ENCODE measurements at regions not wholly inside any gene's neighbourhood (a gene's known extent, or its start where the extent isn't known, plus 50 kb on each side); places are given as distances from the start of the nearest gene placed in this dataset.

- DNase-seq: no peak
- WGBS, 2 donors (ENCODE audit: low coverage in 1 of 2): 63 to 72% methylated on average over 4 of the region's 4 CpGs
- intact Hi-C loops (cut with DNase I; ENCODE audit: low total_unique reads) (no loop called here), in situ Hi-C loops (cut with MboI; ENCODE audit: low pct_ligation_motif_present in 1 of 4, low pct_unique_long_range_greater_than_20kb in 1 of 4, low sequenced_read_pairs in 3 of 4) (no loop called here)
- Histone ChIP-seq H3K36me3 (no peaks in the 10 kb centered on the region), H3K9me3 (no peaks in the 10 kb centered on the region), H3K4me1 (peaks cover 0 to 6% (median 0%) of the 10 kb centered on the region in 4 donors), H3K27ac (no peak overlapping the region), H3K27me3 (no peaks in the 10 kb centered on the region), H3K4me3 (no peak overlapping the region)
- TF ChIP-seq POLR2A (IDR thresholded peaks at IDR 0.05) (no peak), CTCF (IDR thresholded peaks at IDR 0.05) (no peak), POLR2AphosphoS5 (IDR thresholded peaks at IDR 0.05) (no peak), EP300 (IDR thresholded peaks at IDR 0.05; ENCODE audit: low read depth) (no peak)
These were observed 869.2 kb downstream of the BCL11A start for GRCh38 chr2:59684116-59684770.

GRCh38 chr2:59680863-59681262, 872.6 kb downstream of the BCL11A start:
- WGBS, 2 donors (ENCODE audit: low coverage in 1 of 2): 75 to 100% methylated on average over 1 of the region's 1 CpG
- no peak for TF ChIP-seq CTCF (IDR thresholded peaks at IDR 0.05)
- TF ChIP-seq POLR2A (IDR thresholded peaks at IDR 0.05): no peak
- TF ChIP-seq EP300 (IDR thresholded peaks at IDR 0.05; ENCODE audit: low read depth): no peak
- TF ChIP-seq POLR2AphosphoS5 (IDR thresholded peaks at IDR 0.05): no peak
- intact Hi-C loops (cut with DNase I; ENCODE audit: low total_unique reads): no loop called here

GRCh38 chr2:59677158-59677557, 876.3 kb downstream of the BCL11A start:
- H3K4me1 ChIP-seq: peaks cover 0 to 7% (median 1%) of the 10 kb centered on the region in 4 donors
- H3K27ac ChIP-seq: no peak overlapping the region
- no peaks in the 10 kb centered on the region for H3K27me3 ChIP-seq
- in situ Hi-C loops (cut with MboI; ENCODE audit: low pct_ligation_motif_present in 1 of 4, low pct_unique_long_range_greater_than_20kb in 1 of 4, low sequenced_read_pairs in 3 of 4): no loop called here
- no peak for DNase-seq
- no peak overlapping the region for H3K4me3 ChIP-seq
- TF ChIP-seq EP300 (IDR thresholded peaks at IDR 0.05; ENCODE audit: low read depth) (no peak), POLR2A (IDR thresholded peaks at IDR 0.05) (no peak), POLR2AphosphoS5 (IDR thresholded peaks at IDR 0.05) (no peak)
- intact Hi-C loops (cut with DNase I; ENCODE audit: low total_unique reads): no loop called here
- H3K9me3 ChIP-seq: no peaks in the 10 kb centered on the region
- WGBS, 2 donors (ENCODE audit: low coverage in 1 of 2): 80 to 91% methylated on average over 1 to 2 of the region's 2 CpGs
- H3K36me3 ChIP-seq: no peaks in the 10 kb centered on the region

More at GRCh38 chr2:59680863-59681262, 872.6 kb downstream of the BCL11A start:
- H3K4me3 ChIP-seq: no peak overlapping the region
- H3K36me3 ChIP-seq: no peaks in the 10 kb centered on the region
- no peaks in the 10 kb centered on the region for H3K9me3 ChIP-seq
- peaks cover 0 to 11% (median 1%) of the 10 kb centered on the region in 4 donors for H3K4me1 ChIP-seq
- H3K27me3 ChIP-seq: no peaks in the 10 kb centered on the region
- in situ Hi-C loops (cut with MboI; ENCODE audit: low pct_ligation_motif_present in 1 of 4, low pct_unique_long_range_greater_than_20kb in 1 of 4, low sequenced_read_pairs in 3 of 4): no loop called here
- no peak for DNase-seq
- no peak overlapping the region for H3K27ac ChIP-seq

- Histone ChIP-seq H3K36me3 (no peaks in the 10 kb centered on the region), H3K4me3 (no peak overlapping the region), H3K4me1 (peaks cover 0 to 7% (median 1%) of the 10 kb centered on the region in 4 donors), H3K9me3 (no peaks in the 10 kb centered on the region), H3K27ac (no peak overlapping the region), H3K27me3 (no peaks in the 10 kb centered on the region)
- WGBS, 2 donors (ENCODE audit: low coverage in 1 of 2): 86% methylated on average over 1 of the region's 1 CpG; no CpG with 5 or more reads in 1 of the 2 donors
- in situ Hi-C loops (cut with MboI; ENCODE audit: low pct_ligation_motif_present in 1 of 4, low pct_unique_long_range_greater_than_20kb in 1 of 4, low sequenced_read_pairs in 3 of 4): no loop called here
- intact Hi-C loops (cut with DNase I; ENCODE audit: low total_unique reads): no loop called here
- TF ChIP-seq POLR2AphosphoS5 (IDR thresholded peaks at IDR 0.05) (no peak), CTCF (IDR thresholded peaks at IDR 0.05) (no peak), POLR2A (IDR thresholded peaks at IDR 0.05) (no peak), EP300 (IDR thresholded peaks at IDR 0.05; ENCODE audit: low read depth) (no peak)
- no peak for DNase-seq
These were observed 879.4 kb downstream of the BCL11A start for GRCh38 chr2:59674100-59674499.

Data from transverse colon (tissue), 4 donors.